GM21367 (cell line): ENCODE measurements at regions not wholly inside any gene's neighbourhood (a gene's known extent, or its start where the extent isn't known, plus 50 kb on each side); places are given as distances from the start of the nearest gene placed in this dataset.

ENCODE experiments used
- ATAC-seq: cut with Tn5 transposase; IDR thresholded peaks from one replicate; pipeline ENCODE4 v1.9.1; 2021; ENCODE audit not compliant: unreplicated experiment

GRCh38 chr18:60656553-60656952 lies 284.0 kb upstream of the MC4R start:
- ATAC-seq: no peak

GRCh38 chr18:60662491-60662890 lies 289.9 kb upstream of the MC4R start:
- no peak for ATAC-seq

GRCh38 chr18:60663060-60663989 lies 290.8 kb upstream of the MC4R start:
- ATAC-seq: no peak

GRCh38 chr18:60664736-60665135 lies 292.2 kb upstream of the MC4R start:
- ATAC-seq: peak; percentile 54

GRCh38 chr18:60667016-60667415 lies 294.4 kb upstream of the MC4R start:
- ATAC-seq: no peak

- no peak for ATAC-seq
Observed at GRCh38 chr18:60668583-60668982, 296.0 kb upstream of the MC4R start.

GRCh38 chr18:60669938-60670337 lies 297.4 kb upstream of the MC4R start:
- no peak for ATAC-seq

GRCh38 chr18:60671021-60671420 lies 298.4 kb upstream of the MC4R start:
- ATAC-seq: no peak

- ATAC-seq: no peak
Observed at GRCh38 chr18:60675126-60675525, 302.6 kb upstream of the MC4R start.

GRCh38 chr18:60675801-60676200 lies 303.2 kb upstream of the MC4R start:
- ATAC-seq: no peak

GRCh38 chr18:60676815-60677214 lies 304.2 kb upstream of the MC4R start:
- no peak for ATAC-seq

- ATAC-seq: peak; percentile 67
Observed at GRCh38 chr18:60684843-60685513, 312.4 kb upstream of the MC4R start.

- ATAC-seq: no peak
Observed at GRCh38 chr18:60686142-60686541, 313.6 kb upstream of the MC4R start.

- ATAC-seq: no peak
Observed at GRCh38 chr18:60691061-60691460, 318.5 kb upstream of the MC4R start.

GRCh38 chr18:60693426-60693825 lies 320.9 kb upstream of the MC4R start:
- ATAC-seq: no peak

- ATAC-seq: no peak
Observed at GRCh38 chr18:60698901-60699300, 326.3 kb upstream of the MC4R start.

GRCh38 chr18:60722742-60723141 lies 350.2 kb upstream of the MC4R start:
- no peak for ATAC-seq

GRCh38 chr18:60732143-60732542 lies 359.6 kb upstream of the MC4R start:
- no peak for ATAC-seq

GRCh38 chr18:60739212-60739611 lies 366.6 kb upstream of the MC4R start:
- no peak for ATAC-seq

- ATAC-seq: no peak
Observed at GRCh38 chr18:60740313-60740712, 367.7 kb upstream of the MC4R start.

GRCh38 chr18:60746491-60746890 lies 373.9 kb upstream of the MC4R start:
- ATAC-seq: no peak

GRCh38 chr18:60746919-60747318 lies 374.3 kb upstream of the MC4R start:
- no peak for ATAC-seq
